ENCODE measurements at regions not wholly inside any gene's neighbourhood (a gene's known extent, or its start where the extent isn't known, plus 50 kb on each side); places are given as distances from the start of the nearest gene placed in this dataset.
"Not testable (repeated sequence)": the region's sequence is repeated elsewhere in the genome, so short reads cannot be mapped to it uniquely, and the experiment has no call there.

DNA sequence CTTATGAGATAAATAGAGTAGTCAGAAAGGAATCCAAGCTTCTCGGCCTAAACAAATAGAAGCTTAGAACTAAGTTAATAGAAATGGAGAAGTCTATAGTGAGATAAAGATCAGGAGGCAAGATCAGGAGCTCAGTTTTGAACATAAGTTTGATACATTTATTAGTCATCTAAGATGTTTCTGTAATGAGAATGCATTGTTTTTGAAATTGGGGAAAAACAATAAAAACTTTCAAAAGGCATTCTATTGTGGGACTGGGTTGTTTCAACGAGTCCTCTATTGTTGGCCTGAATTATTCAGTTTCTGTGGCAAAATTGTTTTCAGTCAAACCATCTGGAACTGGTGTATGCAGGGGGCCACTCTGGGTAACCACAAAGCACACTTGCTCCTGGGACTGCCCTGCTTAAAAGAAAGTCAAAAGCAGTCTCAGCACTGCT, 181.0 kb upstream of the CLINT1 start:
- no peak for DNase-seq

DNA sequence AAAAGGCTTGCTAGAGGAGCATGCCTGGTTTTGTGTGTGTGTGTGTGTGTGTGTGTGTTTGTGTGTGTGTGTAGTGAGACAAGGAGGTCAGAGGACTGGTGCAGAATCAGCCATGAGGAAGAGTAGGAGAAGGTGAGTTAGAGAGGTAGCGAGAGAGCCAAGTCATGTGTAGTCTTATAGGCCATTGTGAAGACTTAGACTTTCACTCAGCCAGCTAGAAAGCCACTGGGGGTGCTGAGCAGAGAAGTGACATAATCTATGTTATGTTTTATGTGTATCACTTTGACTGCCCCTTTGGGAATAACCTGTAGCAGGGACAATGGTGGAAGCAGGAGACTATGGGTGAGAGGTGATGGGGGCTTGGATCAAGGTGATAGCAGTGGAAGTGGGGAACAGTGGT, 180.5 kb upstream of the CLINT1 start:
- DNase-seq: no peak

DNA sequence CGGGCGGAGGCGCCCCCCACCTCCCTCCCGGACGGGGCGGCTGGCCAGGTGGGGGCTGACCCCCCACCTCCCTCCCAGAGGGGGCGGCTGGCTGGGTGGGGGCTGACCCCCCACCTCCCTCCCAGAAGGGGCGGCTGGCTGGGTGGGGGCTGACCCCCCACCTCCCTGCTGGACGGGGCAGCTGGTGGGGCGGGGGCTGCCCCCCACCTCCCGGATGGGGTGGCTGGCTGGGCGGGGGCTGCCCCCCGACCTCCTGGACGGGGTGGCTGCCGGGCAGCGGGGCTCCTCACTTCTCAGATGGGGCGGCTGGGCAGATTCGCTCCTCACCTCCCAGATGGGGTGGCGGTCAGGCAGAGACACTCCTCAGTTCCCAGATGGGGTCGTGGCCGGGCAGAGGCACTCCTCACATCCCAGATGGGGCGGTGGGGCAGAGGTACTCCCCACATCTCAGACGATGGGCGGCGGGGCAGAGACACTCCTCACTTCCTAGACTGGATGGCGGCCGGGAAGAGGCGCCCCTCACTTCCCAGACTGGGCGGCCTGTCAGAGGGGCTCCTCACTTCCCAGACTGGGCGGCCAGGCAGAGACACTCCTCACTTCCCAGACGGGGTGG, 178.1 kb upstream of the CLINT1 start:
- not testable (repeated sequence) for DNase-seq

DNA sequence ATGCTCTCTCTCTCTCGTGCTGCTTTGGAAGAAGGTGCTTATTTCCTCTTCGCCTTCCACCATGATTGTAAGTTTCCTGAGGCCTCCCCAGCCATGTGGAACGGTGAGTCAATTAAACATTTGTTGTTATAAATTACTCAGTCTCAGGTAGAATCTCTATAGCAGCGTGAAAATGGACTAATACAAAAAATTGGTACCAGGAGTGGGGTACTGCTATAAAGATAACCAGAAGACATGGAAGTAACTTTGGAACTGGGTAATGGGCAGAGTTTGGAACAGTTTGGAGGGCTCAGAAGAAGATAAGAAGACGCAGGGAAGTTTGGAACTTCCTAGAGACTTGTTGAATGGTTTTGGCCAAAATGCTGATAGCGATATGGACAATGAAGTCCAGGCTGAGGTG, 175.6 kb upstream of the CLINT1 start:
- not testable (repeated sequence) for DNase-seq

DNA sequence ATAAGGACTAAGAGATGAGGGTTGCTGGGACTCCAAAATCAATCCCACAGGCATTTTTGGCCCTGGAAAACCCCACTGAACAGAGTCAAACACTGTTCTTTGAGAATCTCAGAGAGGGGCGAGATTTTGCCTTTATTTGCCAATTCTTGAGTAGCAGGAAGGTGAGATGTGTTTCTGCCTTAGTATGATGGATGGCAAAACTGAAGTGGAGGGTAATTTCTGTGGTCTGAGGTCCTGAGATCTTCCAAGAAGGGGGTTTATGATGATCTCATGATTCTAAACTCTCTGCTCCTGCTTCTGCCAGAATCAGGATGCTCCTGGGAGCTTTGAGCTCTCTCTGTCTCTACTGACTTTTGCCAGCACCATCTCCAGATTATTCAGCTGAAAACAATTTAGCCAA, 174.8 kb upstream of the CLINT1 start:
- no peak for DNase-seq

DNA sequence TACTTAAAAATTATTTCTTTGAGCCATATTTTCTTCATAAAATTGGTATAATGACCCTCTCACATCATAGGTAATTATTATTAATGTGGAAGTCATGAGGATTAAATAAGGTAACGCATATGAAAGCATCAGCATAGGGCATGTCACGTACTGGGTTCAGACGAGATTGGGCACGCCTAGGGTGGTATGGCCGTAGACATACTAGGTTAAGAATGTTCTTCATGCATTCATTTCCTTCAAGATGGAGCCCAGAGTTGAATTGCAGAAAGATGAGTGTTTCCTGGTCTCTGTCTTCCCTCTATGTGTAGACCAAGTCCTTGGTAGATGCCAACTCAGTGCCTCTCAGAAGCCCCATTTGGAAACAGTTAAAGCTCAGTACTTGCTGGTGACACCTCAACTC, 174.1 kb upstream of the CLINT1 start:
- DNase-seq: no peak

DNA sequence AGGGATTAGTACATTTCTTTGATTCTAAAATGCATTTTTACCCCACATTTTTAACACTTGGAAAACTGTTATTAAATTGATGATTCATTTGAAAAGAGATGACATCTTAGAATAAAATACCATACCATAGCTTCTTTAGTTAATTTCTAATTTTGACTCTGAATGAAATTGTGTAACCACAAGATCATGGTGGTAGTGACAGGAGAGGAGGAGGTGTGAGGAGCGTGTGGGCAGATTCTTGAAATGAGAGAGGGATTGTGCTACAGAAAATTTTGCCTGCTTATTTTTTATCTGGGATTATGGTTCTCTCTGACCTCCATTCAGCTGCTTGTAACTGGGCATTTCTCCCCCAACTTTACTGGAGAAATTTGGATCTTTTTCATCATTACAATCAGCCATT, 173.3 kb upstream of the CLINT1 start:
- no peak for DNase-seq

DNA sequence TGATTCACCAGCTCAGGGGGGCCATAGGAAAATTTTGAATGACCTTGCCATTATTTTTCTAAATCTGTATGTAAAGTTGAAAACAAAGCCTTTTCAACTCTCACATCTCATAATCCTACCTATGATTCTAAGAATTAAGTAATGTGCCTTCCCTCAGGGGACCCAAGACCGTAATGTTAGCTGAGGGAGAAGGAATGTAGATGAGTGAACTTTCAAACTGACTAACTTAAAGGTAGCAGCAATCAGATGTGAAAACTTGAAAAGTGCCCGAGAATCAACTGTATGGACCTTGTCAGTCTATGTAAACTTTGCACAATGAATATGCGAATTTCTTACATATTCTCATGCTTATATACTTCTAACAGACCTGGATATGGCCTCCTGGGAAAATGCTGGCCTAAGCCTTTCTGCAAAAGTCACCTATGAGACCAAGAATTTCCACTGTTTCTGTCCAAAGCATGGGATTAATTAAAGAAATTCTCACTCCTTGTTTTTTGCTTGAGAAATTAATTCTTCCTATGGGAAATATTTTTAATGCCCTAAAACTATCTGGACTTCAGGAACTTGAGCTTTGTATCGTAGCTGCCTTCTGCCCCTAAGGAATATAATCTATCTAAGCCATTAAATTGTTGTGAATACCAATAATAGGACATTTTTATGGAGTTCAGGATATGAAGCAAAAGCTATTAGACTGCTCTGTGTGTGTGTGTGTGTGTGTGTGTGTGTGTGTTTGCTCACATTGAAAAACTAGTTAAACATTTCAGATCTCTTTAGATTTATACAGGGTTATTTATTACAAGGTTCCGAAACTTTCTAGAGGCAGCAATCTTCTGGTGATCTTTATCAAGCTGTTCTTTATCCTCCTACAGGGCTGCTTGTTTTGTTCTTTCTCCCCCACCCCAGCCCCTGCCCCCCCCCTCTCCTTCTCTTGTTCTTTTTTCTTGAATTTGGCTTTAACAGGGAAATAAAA, 169.1 kb upstream of the CLINT1 start:
- DNase-seq: no peak

DNA sequence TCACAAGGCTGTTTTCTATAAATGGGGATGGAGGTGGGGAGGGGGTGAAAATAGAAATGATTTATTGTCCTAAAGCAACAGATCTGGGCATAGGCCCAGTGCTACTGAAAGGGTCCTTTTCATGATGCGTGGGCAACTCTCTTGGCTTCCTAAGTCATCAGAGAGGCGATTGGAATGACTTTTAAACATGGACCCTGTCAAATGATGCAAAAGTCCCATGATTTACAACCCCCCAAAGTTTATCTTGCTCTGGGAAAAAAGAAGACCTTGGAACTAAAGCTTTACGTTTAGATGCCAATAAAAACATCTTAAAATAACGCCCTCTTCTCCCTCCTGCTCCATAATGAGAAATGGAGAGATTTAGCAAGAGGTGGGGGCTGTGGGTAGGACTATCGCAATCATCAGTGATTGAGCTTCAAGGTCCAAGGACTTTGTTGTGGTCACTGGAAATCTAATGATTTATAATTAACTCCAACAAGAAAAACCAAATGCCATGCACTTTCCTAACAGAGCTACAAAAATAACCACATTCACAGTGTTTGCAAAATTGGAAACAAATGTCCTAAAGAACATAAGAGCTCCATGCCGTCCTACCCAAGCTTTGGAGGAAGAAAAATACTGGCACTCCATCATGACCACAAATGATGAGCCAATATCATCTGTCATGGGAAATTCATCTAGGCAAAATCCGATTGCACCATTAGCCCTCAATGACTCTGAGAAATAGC, 167.5 kb upstream of the CLINT1 start:
- DNase-seq: no peak

DNA sequence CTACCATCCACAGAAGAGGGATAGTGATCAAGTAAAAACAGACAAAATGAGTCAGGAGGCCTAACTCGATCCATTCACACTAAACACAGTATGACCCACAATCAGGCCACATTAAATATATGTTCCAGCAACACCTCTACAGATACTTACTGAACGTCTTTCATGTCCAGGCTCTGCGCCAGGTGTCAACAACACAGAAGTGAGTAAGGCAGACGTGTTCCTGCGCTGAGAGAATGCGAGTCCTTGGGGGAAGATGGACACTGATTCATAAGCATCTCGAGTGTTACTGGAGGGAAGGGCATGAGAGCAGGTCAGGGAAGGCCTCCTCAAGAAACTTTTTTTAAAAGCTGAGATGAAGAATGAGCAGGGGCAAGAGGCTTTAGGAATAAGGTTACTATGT, 164.3 kb upstream of the CLINT1 start:
- DNase-seq: no peak

DNA sequence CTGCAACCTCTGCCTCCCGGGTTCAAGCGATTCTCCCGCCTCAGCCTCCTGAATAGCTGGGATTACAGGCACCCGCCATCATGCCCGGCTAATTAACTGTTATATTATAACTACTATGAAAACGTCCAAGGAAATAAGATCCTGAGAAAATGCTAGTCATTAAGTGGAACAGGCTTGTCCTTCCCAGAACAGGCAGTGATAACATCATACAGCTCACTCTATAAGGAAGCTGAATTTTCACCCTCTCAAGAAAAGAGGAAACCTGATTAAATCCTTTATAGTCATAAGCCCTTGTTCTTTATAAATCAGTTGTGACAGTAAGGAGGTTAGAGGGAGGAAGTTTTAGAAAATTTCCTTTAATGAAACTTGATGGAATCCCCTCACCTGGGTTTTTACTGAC, 163.9 kb upstream of the CLINT1 start:
- no peak for DNase-seq

DNA sequence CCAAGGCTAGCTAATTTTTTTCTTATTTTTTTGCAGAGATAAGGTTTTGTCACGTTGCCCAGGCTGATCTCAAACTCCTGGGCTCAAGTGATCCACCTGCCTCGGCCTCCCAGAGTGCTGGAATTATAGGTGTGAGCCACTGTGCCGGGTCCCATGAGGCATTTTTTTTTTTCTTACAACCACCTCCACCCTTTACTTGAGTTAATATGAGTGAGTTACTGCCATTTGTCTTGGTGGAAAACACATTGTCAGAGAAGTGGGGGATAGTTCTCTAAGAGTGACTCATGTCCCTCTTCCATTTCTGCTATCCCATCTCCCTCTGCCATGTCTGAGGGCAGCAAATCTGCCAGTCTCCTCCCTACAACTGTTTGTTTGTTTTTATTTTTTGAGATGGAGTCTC, 163.4 kb upstream of the CLINT1 start:
- no peak for DNase-seq

DNA sequence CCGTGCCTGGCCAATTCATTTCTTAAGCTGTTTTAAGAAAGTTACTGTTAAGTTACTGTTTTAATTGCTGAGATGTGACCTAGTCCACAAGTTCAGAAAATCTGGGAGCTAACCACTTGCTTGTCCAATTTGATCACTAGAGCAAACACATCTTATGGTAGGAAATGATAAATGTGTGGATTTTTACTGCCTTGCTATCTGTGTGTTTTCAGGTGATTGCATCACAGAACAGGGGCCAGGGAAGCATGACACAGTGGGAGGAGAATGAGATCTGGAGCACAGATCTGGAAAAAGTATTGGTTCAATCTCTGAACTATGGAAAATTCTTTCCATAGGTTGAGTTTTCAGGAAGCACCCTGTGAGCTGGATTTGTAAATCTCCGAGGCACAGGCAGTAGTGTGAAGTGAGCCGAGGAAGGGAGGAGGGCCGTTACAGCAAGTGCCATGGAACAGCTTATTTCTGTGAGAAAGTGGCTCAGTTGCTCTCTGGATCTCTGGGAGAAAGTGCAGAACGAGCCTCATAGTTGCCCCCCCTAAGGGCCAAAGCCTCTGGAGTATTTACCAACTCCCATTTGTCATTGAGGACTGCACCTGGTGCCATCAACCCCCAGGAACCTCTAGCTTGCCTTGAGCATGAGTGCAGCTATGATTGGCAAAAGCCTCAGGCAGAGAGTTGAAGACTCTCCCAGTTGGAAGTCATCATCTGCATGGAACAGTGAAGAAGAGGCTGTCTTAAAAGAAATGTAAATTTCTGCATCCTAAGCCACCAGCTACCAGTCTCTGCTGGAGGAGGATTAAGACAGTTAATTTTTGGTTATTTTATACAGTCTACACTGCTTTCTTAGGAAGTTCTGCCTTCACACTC, 161.8 kb upstream of the CLINT1 start:
- DNase-seq: no peak

DNA sequence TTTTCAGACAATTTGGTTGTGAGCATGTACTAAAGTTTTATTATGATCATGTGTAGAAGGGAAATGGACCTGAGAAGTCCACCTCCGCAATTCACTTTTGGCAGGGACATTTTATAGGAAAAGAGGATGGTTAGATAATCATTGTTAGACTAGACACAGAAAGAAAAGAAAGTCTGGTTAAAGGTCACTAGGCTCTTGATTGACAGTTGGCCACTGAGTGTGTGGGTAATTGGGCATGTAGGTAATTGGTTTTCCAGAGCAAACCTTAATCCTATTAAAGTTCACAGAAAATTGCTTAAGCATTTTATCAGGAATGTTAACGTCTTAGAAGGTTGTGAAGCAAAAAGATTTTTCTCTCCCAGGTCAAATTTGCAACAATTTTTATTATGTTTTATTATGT, 158.5 kb upstream of the CLINT1 start:
- DNase-seq: no peak

DNA sequence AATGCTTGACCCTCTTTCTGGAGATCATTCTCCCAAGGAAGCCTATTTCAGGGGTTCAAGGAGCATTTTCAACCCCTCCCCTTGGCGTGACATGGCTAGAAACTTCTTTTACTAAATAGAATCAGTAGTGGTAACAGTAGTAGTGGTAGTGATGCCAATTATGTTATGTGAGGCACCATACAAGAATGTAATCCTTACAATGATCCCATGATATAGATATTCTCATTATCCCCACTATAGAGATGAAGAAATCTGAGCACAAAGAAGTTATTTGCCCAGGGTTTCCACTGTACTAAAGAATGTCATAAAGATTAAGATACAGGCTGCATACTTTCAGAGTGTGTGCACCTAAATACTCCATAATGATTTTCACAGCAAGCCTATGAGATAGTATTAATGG, 155.4 kb upstream of the CLINT1 start:
- no peak for DNase-seq

DNA sequence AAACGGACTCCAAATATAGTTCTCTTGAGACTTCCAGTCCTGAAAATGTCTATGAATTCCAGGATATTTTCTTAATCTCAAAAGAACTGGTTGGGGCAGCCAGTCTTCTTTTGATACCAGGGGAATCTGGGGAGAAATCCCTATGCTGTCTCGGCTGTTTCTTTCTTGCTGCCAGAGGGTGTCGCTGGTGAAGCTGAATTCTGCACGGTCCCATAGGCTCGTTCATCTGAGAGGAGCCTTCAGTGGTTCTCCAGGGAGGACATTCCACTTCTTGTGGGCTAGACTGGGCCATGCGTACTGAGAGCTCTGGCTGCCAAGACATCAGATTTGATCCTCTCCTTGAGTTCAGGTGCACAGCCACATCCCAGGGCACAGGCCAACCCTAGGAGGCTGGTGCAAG, 155.0 kb upstream of the CLINT1 start:
- DNase-seq: no peak

DNA sequence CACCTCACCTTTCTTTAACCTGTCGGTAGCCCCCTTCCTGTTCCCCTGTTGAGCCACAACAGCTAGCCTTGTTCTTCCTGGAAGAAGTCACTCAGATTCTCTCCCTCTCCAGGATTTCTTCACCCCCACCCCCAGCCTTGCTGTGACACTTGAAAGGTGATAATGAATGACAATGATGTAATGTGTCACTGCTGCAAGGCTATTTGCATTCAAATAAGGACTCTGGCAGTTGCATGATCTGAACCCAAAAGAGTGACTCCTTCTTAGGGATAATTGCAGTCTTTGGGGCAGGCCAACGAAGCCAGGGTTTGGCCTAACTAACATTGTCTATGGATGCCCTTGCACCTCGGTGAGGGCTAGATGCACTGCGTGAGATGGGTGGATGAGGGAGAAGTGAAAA, 154.4 kb upstream of the CLINT1 start:
- DNase-seq: no peak

DNA sequence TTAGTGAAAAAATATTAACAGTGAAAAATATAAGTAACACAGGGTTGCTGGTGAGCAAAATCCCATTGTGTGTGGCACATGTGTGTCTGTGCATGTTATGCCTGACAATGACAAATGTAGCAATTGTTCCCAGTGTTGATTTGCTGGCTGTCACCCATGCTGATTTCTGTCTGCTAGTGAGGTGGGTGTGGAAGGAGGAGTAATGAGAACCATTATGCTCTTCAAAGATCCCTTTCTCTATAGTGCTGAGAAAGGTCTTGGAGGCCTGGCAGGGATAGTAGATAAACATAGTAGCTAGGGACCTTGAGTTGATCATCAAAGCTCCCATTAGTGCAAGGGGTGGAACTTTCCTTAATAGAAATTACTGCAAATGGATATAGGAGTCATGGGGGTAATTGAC, 152.5 kb upstream of the CLINT1 start:
- DNase-seq: no peak

DNA sequence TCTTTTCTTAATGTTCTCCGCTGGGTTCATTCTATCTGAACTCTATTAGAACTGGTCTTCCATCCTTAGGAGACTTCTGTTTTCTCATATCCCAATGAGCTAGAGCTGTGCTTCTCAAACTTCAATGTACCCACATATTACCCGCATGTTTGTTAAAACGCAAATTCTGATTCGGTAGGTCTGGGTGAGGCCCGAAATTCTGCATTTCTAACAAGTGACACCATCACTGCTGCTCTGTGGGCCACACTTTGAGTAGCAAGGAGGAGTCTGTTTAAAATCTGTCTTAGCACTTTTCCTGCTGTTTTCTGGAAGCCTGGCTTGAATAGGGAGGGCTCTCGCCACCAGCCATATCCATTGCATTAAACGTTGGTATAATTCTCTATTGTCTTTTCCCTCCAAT, 151.9 kb upstream of the CLINT1 start:
- no peak for DNase-seq

DNA sequence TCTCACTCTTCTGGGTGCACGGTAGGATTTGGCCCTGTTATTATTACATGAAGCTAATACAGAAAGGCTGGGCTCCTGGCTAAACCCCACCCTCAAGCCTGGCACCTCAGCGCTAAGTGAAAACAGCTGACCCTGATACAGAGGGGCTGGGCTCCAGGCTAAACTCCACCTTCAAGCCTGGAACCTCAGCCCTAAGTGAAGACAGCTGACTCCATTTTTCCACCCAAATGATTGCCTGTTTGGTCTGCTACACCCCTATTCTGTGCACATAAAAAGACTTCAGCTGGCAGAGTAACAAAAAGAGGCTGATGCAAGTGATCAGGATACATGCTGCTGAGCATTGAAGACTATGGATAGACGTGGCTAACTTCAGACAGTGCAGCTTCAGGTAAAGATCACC, 148.4 kb upstream of the CLINT1 start:
- DNase-seq: no peak

DNA sequence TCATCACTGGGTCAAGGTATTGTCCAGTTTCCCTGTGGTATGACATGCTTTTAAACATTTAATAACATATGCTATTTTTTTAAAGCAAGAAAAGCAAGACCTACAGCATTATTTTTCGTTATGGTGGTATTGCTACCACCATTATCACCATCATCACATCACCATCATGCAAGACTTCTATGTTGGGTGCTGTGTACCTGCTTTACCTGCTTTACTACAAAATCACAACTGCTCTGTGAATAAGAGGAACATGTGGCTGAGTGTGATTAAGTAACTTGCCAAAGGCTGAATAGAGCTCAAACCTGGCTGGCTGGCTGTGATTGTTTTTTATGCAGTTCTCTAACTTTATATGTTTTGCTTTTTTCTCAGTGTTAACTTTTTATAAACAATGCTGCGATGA, 140.8 kb upstream of the CLINT1 start:
- DNase-seq: no peak

DNA sequence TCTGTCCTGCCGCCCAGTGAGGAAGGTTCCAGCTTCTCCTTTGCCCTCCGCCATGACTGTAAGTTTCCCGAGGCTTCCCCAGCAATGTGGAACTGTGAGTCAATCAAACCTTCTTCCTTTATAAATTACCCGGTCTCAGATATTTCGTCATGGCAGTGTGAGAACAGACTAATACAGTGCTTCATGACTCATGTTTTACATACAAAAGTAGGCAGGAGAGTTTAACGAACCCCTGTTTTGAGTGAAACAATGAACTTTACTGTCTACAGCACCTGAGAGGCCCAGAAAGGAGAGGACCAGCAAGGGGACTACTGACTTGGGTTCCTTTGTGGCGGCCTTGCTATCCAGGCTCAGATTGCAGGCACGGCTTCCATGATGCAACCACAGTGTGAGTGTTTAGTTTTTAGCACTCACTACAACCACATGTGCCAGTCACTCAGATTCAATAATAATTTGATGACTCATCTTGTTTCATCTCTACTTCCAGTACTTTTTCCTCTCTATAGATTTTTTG, 139.1 kb upstream of the CLINT1 start:
- no peak for DNase-seq
